Adrenal gland (tissue), 5 donors: ENCODE measurements at regions not wholly inside any gene's neighbourhood (a gene's known extent, or its start where the extent isn't known, plus 50 kb on each side); places are given as distances from the start of the nearest gene placed in this dataset.

Experiments
- POLR2A ChIP-seq, 2 donors: fragments of 450-650 bp; IDR thresholded peaks; one replicate each; pipeline ENCODE4 v1.6.1; 2017; ENCODE audit warnings: antibody characterized with exemption in 2 of 2, mild to moderate bottlenecking in 2 of 2, moderate library complexity in 1 of 2
- TF ChIP-seq, protein P1 (sequence below), 6 experiments: fragments of 450-650 bp in 4 of 6; fragments of 200-600 bp in 2 of 6; sonication (generic) in 1 of 6; IDR thresholded peaks; 1 replicate in 5 of 6; 2 replicates in 1 of 6; pipeline versions ENCODE4 v1.5.1 to v1.8.0; 2016 to 2021; ENCODE audit warnings: antibody characterized with exemption in 6 of 6, mild to moderate bottlenecking in 2 of 6, moderate library complexity in 1 of 6
- donor health status: DM: no; HTN: no; CAD: no.

DNA sequence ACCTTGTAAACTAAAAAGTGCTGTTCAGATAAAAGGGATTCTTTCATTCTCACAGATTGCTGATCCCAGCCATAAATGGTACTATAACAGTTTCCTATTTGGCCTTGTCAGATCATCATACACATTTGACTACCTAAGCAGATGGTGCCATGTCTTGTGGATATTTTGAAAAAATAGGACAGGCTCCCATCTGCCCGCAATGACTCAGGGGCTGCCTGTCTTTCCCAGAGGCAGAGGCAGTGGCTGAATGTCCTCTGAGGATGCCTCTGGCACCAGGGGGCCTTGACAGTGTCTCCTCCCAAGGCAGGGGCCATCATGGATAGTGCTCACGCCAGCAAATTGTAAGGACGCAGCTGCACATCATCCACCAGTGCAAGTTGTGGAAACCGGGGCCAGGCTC is 323.0 kb upstream of the PODXL start:
- TF ChIP-seq, protein P1, sequence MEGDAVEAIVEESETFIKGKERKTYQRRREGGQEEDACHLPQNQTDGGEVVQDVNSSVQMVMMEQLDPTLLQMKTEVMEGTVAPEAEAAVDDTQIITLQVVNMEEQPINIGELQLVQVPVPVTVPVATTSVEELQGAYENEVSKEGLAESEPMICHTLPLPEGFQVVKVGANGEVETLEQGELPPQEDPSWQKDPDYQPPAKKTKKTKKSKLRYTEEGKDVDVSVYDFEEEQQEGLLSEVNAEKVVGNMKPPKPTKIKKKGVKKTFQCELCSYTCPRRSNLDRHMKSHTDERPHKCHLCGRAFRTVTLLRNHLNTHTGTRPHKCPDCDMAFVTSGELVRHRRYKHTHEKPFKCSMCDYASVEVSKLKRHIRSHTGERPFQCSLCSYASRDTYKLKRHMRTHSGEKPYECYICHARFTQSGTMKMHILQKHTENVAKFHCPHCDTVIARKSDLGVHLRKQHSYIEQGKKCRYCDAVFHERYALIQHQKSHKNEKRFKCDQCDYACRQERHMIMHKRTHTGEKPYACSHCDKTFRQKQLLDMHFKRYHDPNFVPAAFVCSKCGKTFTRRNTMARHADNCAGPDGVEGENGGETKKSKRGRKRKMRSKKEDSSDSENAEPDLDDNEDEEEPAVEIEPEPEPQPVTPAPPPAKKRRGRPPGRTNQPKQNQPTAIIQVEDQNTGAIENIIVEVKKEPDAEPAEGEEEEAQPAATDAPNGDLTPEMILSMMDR (IDR thresholded peaks at IDR 0.05) = no peak
- TF ChIP-seq POLR2A (IDR thresholded peaks at IDR 0.05) = no peak
